OCI-LY3 (cell line): ENCODE measurements at regions not wholly inside any gene's neighbourhood (a gene's known extent, or its start where the extent isn't known, plus 50 kb on each side); places are given as distances from the start of the nearest gene placed in this dataset.

ENCODE experiments used
- CTCF ChIP-seq: fragments of 200-600, 300-600 bp; sonication (generic); IDR thresholded peaks from 2 replicates; pipeline ENCODE4 v1.5.1; 2014; ENCODE audit warnings: antibody characterized with exemption, low read length, low read depth
- EZH2phosphoT487 ChIP-seq: fragments of 200-600 bp; shearing (Covaris generic); IDR thresholded peaks from 2 replicates; pipeline ENCODE4 v1.6.1; 2018; ENCODE audit warnings: antibody characterized with exemption, mixed run types, low read depth

- TF ChIP-seq CTCF, result peak; percentile 50
- TF ChIP-seq EZH2phosphoT487, result no peak
These were observed 236.3 kb downstream of the MEX3B start for GRCh38 chr15:81809543-81809942.
